Keratinocyte (primary cell): ENCODE measurements at regions not wholly inside any gene's neighbourhood (a gene's known extent, or its start where the extent isn't known, plus 50 kb on each side); places are given as distances from the start of the nearest gene placed in this dataset.

ENCODE experiments used
- DNase-seq: peaks from one replicate; pipeline ENCODE4 v3.0.0-alpha.2; 2011; ENCODE audit warnings: low read depth, missing footprints, low spot score
- FAIRE-seq: peaks from 2 replicates; lab custom pipeline; 2011; peaks lifted over from hg19 to GRCh38; lab: Jason Lieb, UNC
- H2AFZ ChIP-seq: 2 replicates; pipeline ENCODE4 v1.6.0; 2012; ENCODE audit warnings: low read length, control low read depth, inconsistent platforms; ENCODE audit not compliant: control insufficient read depth
- H3K27ac ChIP-seq: 2 replicates; pipeline ENCODE4 v1.5.1; 2011; ENCODE audit warnings: low read length; ENCODE audit not compliant: control insufficient read depth, insufficient read depth
- H3K27me3 ChIP-seq: 3 replicates; pipeline ENCODE4 v1.6.0; 2011; ENCODE audit warnings: low read length; ENCODE audit not compliant: control insufficient read depth, insufficient read depth; ENCODE audit errors: extremely low read depth
- H3K36me3 ChIP-seq, 2 experiments: 2 replicates in 1 of 2; 3 replicates in 1 of 2; pipeline ENCODE4 v1.5.1; 2011; ENCODE audit warnings: low read length in 2 of 2, mild to moderate bottlenecking in 1 of 2; ENCODE audit not compliant: control insufficient read depth in 2 of 2, insufficient read depth in 2 of 2; ENCODE audit errors: extremely low read depth in 1 of 2
- H3K4me1 ChIP-seq: 3 replicates; pipeline ENCODE4 v1.5.1; 2011; ENCODE audit warnings: low read length; ENCODE audit not compliant: control insufficient read depth, insufficient read depth; ENCODE audit errors: extremely low read depth
- H3K4me2 ChIP-seq: 3 replicates; pipeline ENCODE4 v1.6.0; 2011; ENCODE audit warnings: low read depth, low read length; ENCODE audit not compliant: control insufficient read depth, insufficient read depth; ENCODE audit errors: extremely low read depth
- H3K4me3 ChIP-seq, 3 experiments: fragments of 200-600 bp in 1 of 3; sonication (generic) in 1 of 3; 2 replicates in 2 of 3; 3 replicates in 1 of 3; pipeline ENCODE4 v1.5.1; 2011 to 2016; ENCODE audit warnings: low read length in 3 of 3, mild to moderate bottlenecking in 3 of 3, control low read depth in 2 of 3, inconsistent platforms in 1 of 3, low read depth in 1 of 3, mixed read lengths in 1 of 3, mixed run types in 1 of 3, moderate library complexity in 1 of 3; ENCODE audit not compliant: control insufficient read depth in 2 of 3, insufficient read depth in 2 of 3; ENCODE audit errors: extremely low read depth in 1 of 3
- H3K79me2 ChIP-seq: 2 replicates; pipeline ENCODE4 v1.6.0; 2012; ENCODE audit warnings: low read length; ENCODE audit not compliant: control insufficient read depth, insufficient read depth
- H3K9ac ChIP-seq: 3 replicates; pipeline ENCODE4 v1.6.0; 2011; ENCODE audit warnings: low read length; ENCODE audit not compliant: control insufficient read depth, insufficient read depth; ENCODE audit errors: extremely low read depth
- H3K9me1 ChIP-seq: 3 replicates; pipeline ENCODE4 v1.6.0; 2011; ENCODE audit warnings: low read length; ENCODE audit not compliant: control insufficient read depth, insufficient read depth; ENCODE audit errors: extremely low read depth
- H3K9me3 ChIP-seq: 2 replicates; pipeline ENCODE4 v1.5.1; 2012; ENCODE audit warnings: low read depth, low read length; ENCODE audit not compliant: control insufficient read depth
- H4K20me1 ChIP-seq: 3 replicates; pipeline ENCODE4 v1.6.0; 2011; ENCODE audit warnings: low read length; ENCODE audit not compliant: control insufficient read depth, insufficient read depth; ENCODE audit errors: extremely low read depth
- CTCF ChIP-seq, 3 experiments: IDR thresholded peaks in 1 of 3; conservative IDR thresholded peaks in 1 of 3; optimal IDR thresholded peaks in 1 of 3; 2 replicates in 2 of 3; 3 replicates in 1 of 3; pipeline versions ENCODE3 to v1.5.1; 2011; ENCODE audit warnings: low read length in 3 of 3, mild to moderate bottlenecking in 3 of 3, moderate library complexity in 2 of 3, control low read depth in 1 of 3, inconsistent platforms in 1 of 3; ENCODE audit not compliant: insufficient read depth in 2 of 3; ENCODE audit errors: extremely low read depth in 1 of 3
- EZH2 ChIP-seq: IDR thresholded peaks from one replicate; pipeline ENCODE4 v1.6.1; 2012; ENCODE audit warnings: inconsistent platforms, mild to moderate bottlenecking, low read length, moderate library complexity
- dilution Hi-C: fragments of 300-500 bp; cut with MboI; formaldehyde crosslinking; loops from one replicate; pipeline ENCODE4 v1.7.0; 2020; ENCODE audit warnings: low sequenced_read_pairs; ENCODE audit not compliant: extremely low pct_ligation_motif_present

DNA sequence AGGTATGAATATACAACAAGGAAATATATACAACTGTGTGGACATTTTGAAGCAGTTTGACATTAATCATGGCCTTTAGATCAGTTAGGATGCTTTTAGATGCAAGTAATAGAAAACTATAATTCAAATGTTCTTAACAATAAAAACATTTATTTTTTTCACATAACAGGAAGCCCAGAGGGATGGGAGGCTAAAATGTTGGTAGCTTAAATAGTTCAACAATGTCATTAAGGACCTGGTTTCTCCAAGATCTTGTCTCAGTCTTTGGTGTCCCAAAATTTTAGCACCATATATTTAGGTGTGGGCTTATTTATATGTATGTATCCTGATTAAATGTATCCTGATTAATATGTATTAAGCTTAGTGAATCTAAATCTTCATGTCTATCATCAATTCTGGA is 292.4 kb downstream of the NUAK1 start:
- no peaks in the 10 kb centered on the region for H3K9me3 ChIP-seq
- no peak overlapping the region for H3K27ac ChIP-seq
- H3K9ac ChIP-seq = no peak overlapping the region
- no peak overlapping the region for H3K4me2 ChIP-seq
- dilution Hi-C loops = no loop called here
- no peak overlapping the region for H3K4me3 ChIP-seq
- no peak overlapping the region for H2AFZ ChIP-seq
- no peak for DNase-seq
- H3K27me3 ChIP-seq = no peaks in the 10 kb centered on the region
- H3K36me3 ChIP-seq = no peaks in the 10 kb centered on the region
- no peaks in the 10 kb centered on the region for H3K79me2 ChIP-seq
- no peaks in the 10 kb centered on the region for H4K20me1 ChIP-seq
- no peaks in the 10 kb centered on the region for H3K9me1 ChIP-seq
- no peak for TF ChIP-seq CTCF (optimal IDR thresholded peaks at IDR 0.05 in 1 of 3, IDR thresholded peaks at IDR 0.05 in 1 of 3, conservative IDR thresholded peaks at IDR 0.05 in 1 of 3; ENCODE audit: extremely low read depth in 1 of 3, insufficient read depth in 2 of 3, low read length in 3 of 3)
- TF ChIP-seq EZH2 = no peak
- FAIRE-seq = no peak
- no peaks in the 10 kb centered on the region for H3K4me1 ChIP-seq

DNA sequence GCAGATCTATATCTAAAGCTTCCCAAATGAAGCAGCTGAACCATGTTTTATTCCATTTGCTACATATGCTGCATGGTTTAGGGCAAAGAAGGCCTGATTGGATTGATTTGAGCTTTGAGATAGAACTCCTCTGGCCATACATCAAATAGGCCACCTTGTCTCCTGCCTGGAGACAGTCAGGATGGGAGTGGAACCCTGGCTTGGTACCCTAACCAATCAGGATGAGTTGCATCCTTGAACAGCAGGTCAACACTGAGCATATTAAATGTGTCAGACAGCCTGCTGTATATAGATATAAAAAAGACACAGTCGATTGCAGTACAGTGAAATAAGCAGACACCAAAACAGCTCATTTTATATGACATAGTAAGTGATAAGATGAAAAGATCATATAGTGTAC is 291.7 kb downstream of the NUAK1 start:
- Histone ChIP-seq H3K27me3 (no peaks in the 10 kb centered on the region), H3K4me1 (no peaks in the 10 kb centered on the region), H2AFZ (no peak overlapping the region), H4K20me1 (no peaks in the 10 kb centered on the region), H3K27ac (no peak overlapping the region), H3K9ac (no peak overlapping the region), H3K9me1 (no peaks in the 10 kb centered on the region), H3K4me2 (no peak overlapping the region), H3K4me3 (no peak overlapping the region), H3K9me3 (no peaks in the 10 kb centered on the region), H3K79me2 (no peaks in the 10 kb centered on the region), H3K36me3 (no peaks in the 10 kb centered on the region)
- FAIRE-seq (no peak), DNase-seq (no peak)
- dilution Hi-C loops = no loop called here
- no peak for TF ChIP-seq CTCF (optimal IDR thresholded peaks at IDR 0.05 in 1 of 3, IDR thresholded peaks at IDR 0.05 in 1 of 3, conservative IDR thresholded peaks at IDR 0.05 in 1 of 3; ENCODE audit: extremely low read depth in 1 of 3, insufficient read depth in 2 of 3, low read length in 3 of 3)
